ENCODE measurements at regions not wholly inside any gene's neighbourhood (a gene's known extent, or its start where the extent isn't known, plus 50 kb on each side); places are given as distances from the start of the nearest gene placed in this dataset.
"Not testable (repeated sequence)": the region's sequence is repeated elsewhere in the genome, so short reads cannot be mapped to it uniquely, and the experiment has no call there.

DNA sequence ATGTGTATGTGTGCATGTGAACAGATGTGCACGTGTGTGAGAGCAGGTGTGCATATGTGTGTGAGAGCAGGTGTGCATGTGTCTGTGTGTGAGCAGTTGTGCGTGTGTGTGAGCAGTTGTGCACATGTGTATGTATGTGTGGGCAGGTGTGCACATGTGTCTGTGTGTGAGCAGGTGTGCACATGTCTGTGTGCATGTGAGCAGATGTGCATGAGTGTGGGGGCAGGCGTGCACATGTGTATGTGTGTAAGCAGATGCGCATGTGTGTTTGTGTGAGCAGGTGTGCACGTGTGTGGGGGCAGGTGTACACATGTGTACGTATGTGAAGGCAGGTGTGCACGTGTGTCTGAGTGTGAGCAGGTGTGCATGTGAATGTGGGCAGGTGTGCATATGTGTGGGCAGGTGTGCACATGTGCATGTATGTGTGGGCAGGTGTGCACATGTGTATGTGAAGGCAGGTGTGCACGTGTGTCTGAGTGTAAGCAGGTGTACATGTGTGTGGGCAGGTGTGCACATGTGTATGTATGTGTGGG lies 66.5 kb upstream of the LRPAP1 start:
- no peaks in the 10 kb centered on the region for H3K9me3 ChIP-seq
- ATAC-seq (no peak), DNase-seq (no peak)
- H3K4me1 ChIP-seq: no peaks in the 10 kb centered on the region
- WGBS, 2 donors: 54 to 72% methylated on average over 6 to 8 of the region's 8 CpGs
- H3K27ac ChIP-seq: no peak overlapping the region
- intact Hi-C loops (cut with DNase I): no loop called here
- no peaks in the 10 kb centered on the region for H3K27me3 ChIP-seq
- no peaks in the 10 kb centered on the region for H3K36me3 ChIP-seq (replicated peaks in 1 of 2; ENCODE audit: insufficient read depth in 1 of 2, low read depth in 2 of 2)
- TF ChIP-seq, protein P1, sequence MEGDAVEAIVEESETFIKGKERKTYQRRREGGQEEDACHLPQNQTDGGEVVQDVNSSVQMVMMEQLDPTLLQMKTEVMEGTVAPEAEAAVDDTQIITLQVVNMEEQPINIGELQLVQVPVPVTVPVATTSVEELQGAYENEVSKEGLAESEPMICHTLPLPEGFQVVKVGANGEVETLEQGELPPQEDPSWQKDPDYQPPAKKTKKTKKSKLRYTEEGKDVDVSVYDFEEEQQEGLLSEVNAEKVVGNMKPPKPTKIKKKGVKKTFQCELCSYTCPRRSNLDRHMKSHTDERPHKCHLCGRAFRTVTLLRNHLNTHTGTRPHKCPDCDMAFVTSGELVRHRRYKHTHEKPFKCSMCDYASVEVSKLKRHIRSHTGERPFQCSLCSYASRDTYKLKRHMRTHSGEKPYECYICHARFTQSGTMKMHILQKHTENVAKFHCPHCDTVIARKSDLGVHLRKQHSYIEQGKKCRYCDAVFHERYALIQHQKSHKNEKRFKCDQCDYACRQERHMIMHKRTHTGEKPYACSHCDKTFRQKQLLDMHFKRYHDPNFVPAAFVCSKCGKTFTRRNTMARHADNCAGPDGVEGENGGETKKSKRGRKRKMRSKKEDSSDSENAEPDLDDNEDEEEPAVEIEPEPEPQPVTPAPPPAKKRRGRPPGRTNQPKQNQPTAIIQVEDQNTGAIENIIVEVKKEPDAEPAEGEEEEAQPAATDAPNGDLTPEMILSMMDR (IDR thresholded peaks at IDR 0.05): no peak
- no peak for TF ChIP-seq POLR2A (IDR thresholded peaks at IDR 0.05)
- no peak overlapping the region for H3K4me3 ChIP-seq

DNA sequence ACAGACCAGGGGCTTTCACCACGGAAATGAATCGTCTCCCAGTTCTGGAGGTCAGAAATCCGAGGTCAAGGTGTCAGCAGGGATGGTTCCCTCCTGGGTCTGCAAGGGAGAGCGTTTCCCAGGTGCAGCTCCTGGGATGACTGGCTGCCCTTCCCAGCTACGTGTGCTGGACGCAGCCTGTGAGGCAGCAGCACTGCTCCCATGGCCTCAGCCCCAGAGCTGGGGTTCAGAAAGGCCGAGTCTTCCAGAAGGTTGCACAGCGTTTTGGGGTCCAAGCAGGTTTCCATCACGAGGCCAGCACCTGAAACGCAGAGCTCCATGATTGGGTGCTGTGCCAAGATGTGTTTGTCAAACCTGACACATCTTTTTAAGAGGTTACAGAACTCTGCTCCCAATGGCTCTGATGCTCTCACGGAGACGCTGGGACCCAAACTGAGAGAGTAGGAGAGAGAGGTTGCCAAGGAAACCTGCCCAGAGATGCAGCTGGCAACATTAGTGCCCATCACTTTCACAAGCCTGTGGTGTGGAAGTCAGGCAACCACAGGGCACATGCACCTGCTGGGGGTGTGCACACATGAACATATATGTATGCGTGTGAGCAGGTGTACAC lies 65.8 kb upstream of the LRPAP1 start:
- H3K27me3 ChIP-seq; ATAC-seq; intact Hi-C loops (cut with DNase I); DNase-seq; H3K4me3 ChIP-seq; H3K27ac ChIP-seq; H3K36me3 ChIP-seq (replicated peaks in 1 of 2; ENCODE audit: insufficient read depth in 1 of 2, low read depth in 2 of 2); H3K9me3 ChIP-seq; H3K4me1 ChIP-seq: not testable (repeated sequence)
- WGBS, 2 donors: 52 to 100% methylated on average over 1 to 7 of the region's 13 CpGs

DNA sequence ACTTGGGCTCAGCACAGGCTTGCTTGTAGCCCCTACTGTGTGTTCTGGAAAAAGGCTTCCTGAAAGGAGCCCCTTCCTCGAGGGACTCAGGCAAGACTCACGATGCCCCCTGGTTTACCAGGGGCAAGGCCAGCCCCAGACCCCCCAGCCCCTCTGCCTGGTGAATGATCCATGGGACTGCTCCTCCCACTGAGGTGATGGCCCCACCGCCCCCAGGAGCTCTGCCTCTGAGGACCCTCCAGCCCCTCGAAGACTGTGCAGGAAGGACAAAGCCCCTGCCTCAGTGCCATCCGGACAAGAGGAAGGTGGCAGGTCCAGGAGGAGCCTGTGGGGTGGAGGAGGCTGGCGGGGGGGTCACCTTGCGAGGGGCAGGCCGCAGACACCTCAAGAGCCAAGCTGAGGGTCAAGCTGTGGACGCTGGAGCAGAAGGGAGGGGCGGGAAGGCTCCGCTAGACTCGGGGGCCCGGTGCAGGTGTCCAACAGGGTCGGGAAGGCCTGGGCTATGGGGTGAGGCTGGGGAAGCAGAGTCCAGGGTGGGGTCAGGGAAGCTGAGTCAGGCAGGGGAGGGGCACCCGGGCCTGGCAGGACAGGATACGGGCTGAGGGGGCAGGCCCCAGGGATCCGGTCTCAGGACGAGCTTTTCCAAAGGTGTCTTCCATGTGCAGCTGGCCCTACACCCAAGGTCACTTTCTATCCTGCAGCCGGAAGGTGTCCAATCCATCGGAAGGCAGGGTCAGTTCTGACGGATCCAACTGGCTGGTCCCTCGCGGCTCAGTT lies 64.9 kb upstream of the LRPAP1 start:
- DNase-seq; ATAC-seq; H3K4me1 ChIP-seq; H3K4me3 ChIP-seq; H3K9me3 ChIP-seq; intact Hi-C loops (cut with DNase I); H3K27me3 ChIP-seq; H3K27ac ChIP-seq; H3K36me3 ChIP-seq (replicated peaks in 1 of 2; ENCODE audit: insufficient read depth in 1 of 2, low read depth in 2 of 2): not testable (repeated sequence)
- 44 to 60% methylated on average over 12 to 21 of the region's 23 CpGs for WGBS, 2 donors

DNA sequence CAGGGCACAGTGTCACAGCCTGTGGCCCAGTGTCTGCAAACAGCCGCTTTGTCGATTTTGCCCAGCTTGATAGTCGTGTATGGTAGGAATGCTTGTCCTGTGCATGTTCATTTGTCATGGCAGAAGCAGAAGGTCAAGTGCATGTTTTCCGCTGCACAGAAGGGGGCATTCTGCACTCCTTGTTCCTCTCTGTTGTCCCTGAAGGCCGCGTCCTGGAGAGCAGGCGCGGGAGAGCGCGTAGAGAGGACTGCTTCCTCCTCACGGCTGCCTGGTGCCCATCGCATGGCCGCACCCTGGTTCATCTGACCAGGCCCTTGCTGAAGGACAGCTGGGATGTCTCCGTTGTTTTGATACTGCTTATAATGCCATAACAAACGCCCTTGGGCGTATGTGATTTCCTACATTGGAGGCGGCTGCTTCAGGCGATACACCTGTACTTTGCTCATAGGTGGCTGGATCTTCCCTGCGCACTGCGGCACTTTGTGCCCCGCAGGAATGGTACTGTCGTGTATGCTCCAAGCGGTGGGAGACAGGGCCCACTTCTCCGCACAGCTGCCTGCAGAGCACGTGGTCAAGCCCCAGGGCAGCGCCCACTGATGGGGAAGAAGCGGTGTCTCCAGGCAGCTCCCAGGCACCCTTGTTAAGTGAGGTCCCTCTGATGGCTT lies 63.5 kb upstream of the LRPAP1 start:
- H3K4me3 ChIP-seq; DNase-seq; H3K36me3 ChIP-seq (replicated peaks in 1 of 2; ENCODE audit: insufficient read depth in 1 of 2, low read depth in 2 of 2); intact Hi-C loops (cut with DNase I); H3K27me3 ChIP-seq; H3K9me3 ChIP-seq; H3K4me1 ChIP-seq; ATAC-seq; H3K27ac ChIP-seq: not testable (repeated sequence)
- 70 to 84% methylated on average over 5 to 20 of the region's 27 CpGs for WGBS, 2 donors

DNA sequence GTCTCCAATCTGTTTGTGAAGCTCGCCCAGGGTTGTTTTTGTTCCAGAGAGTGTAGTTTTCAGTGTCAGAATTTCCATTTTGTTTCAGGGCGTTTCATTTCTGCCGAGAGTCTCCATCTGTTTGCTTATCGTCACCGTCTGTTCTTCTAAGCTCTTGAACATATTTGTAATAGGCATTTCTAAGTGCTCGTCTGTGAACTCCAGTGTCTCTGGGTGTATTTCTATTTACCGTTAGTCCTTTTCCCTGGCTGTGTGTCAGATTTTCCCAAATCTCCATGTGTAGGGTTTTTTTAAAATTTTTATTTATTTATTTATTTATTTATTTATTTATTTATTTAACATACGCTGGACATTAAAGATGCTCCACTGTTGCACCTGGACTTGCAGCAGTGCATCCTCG lies 62.5 kb upstream of the LRPAP1 start:
- intact Hi-C loops (cut with DNase I); H3K27ac ChIP-seq; H3K36me3 ChIP-seq (replicated peaks in 1 of 2; ENCODE audit: insufficient read depth in 1 of 2, low read depth in 2 of 2); H3K9me3 ChIP-seq; ATAC-seq; H3K4me3 ChIP-seq; DNase-seq; H3K4me1 ChIP-seq; H3K27me3 ChIP-seq: not testable (repeated sequence)
- 61 to 66% methylated on average over 9 of the region's 9 CpGs for WGBS, 2 donors

DNA sequence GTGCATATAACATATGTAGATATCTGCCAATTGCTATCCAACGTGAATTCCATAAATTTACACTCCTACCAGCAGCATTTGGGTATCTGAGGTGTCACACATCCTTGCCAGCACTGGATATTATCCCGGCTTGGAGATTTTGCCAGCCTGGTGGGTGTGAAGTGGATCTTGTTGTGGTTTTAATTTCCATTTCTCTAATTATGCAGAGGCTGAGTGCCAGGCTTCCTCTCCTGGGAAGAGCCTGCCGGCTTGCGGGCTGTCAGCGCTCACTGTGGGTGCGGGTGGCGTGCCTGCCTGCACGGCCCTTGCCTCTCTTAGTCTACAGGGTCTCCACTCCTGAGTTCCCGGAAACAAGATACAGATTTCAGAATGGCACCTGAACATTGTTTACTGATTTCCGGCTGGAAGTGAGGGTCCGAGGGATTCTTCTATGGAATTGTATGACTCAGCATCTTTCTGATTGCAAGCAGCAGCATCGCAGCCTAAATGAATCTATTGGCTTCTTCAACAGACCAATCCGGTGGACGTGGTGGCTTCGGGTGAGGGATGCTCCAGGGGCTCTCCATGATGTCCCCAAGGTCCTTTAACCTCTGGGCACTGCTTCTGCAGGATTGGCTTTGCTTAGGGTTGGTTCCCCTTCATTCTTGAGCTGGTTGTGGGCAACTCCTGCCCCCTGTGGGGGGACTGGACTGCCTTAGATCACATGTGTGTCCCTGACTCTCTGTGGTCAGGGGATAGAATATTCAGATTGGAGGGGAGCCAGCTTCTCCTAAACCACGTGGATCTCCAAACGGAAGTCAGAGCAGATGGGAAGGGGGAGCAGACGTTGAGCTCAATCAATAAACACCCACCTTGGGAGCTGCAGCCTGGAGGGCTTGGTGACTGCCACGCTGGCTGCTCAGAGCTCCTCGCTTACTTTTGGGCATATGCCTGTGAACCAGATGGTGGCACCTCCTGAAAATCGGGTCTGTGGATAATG lies 58.0 kb upstream of the LRPAP1 start:
- H3K9me3 ChIP-seq; H3K4me3 ChIP-seq; H3K27ac ChIP-seq; intact Hi-C loops (cut with DNase I); H3K36me3 ChIP-seq (replicated peaks in 1 of 2; ENCODE audit: insufficient read depth in 1 of 2, low read depth in 2 of 2); DNase-seq; H3K4me1 ChIP-seq; H3K27me3 ChIP-seq; ATAC-seq: not testable (repeated sequence)
- 45 to 73% methylated on average over 12 to 21 of the region's 21 CpGs for WGBS, 2 donors

DNA sequence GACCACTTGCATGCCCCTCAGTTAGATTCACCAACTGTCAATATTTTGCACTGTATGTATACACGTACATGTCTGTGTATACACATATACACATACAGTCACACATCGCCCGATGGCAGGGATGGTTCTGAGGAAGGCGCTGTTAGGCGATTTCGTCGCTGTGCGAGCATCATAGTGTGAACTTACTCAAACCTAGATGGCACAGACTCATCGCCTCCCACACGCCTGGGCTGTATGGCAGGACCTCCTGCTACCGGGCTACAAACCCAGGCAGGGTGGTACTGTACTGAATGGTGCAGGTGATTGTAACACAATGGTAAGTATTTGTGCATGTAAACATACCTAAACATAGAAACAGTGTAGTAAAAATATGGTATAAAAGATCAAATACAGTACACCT lies 57.2 kb upstream of the LRPAP1 start:
- not testable (repeated sequence) for ATAC-seq, DNase-seq
- 64 to 74% methylated on average over 11 of the region's 11 CpGs for WGBS, 2 donors

DNA sequence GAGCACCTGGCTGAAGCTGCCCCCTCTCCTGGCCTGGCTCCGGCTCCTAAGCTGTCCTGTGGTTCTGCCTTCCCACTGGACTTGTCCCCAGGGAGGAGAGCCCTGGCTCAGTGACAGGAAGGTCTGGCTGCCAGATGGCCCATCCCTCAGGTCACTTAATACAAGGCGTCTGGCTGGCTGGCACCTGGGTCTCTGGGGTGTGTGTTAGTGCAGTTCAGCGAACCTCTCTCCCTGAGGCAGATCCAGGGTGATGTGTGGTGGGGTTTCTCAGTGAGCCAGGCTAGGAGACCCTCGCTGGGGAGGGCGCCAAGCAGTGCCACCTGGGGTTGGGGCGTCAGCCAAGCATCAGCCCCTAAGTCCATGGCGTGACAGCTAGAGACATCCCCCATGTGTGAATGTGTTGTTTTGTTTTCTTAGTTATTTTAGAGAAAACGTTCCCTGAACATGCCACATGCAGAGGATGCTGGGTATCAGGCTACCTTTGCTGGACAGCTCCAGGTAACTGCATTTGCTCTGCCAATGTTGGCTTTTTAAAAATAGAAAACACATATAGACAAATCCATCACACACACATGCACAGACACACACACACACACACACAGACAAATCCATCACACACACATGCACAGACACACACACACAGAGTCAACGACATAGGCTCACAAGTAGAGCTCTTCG lies 56.4 kb upstream of the LRPAP1 start:
- 33 to 54% methylated on average over 5 to 7 of the region's 10 CpGs for WGBS, 2 donors
- DNase-seq; H3K9me3 ChIP-seq; H3K36me3 ChIP-seq (replicated peaks in 1 of 2; ENCODE audit: insufficient read depth in 1 of 2, low read depth in 2 of 2); ATAC-seq; H3K4me1 ChIP-seq; H3K27me3 ChIP-seq; H3K4me3 ChIP-seq; intact Hi-C loops (cut with DNase I); H3K27ac ChIP-seq: not testable (repeated sequence)

More for the DNA sequence above, 57.2 kb upstream of the LRPAP1 start:
- H3K9me3 ChIP-seq; intact Hi-C loops (cut with DNase I); H3K27ac ChIP-seq; H3K27me3 ChIP-seq; H3K4me1 ChIP-seq; H3K36me3 ChIP-seq (replicated peaks in 1 of 2; ENCODE audit: insufficient read depth in 1 of 2, low read depth in 2 of 2); H3K4me3 ChIP-seq: not testable (repeated sequence)

DNA sequence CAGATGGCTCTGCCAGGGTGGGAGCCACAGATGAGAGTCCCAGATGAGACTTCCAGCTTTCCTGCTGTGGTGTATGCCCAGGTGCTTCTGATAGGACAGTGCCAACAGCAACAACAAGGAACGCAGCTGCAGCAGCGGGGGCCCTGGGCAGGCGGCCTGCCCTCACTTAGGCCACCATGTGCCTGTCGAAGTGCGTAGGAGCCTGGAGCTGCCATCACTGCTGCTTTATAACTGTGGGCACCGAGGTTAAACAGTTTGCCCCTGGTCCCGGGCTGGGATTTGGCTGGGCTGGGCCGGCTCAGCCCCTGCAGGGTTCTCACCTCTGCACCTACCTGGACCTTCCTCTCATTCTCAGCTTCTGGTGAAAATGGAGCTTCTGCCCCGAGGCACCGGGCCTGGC lies 54.4 kb upstream of the LRPAP1 start:
- ATAC-seq: not testable (repeated sequence)

More for the DNA sequence above, 54.4 kb upstream of the LRPAP1 start:
- H3K4me1 ChIP-seq; intact Hi-C loops (cut with DNase I); H3K9me3 ChIP-seq; H3K27me3 ChIP-seq; H3K27ac ChIP-seq; H3K4me3 ChIP-seq; DNase-seq; H3K36me3 ChIP-seq (replicated peaks in 1 of 2; ENCODE audit: insufficient read depth in 1 of 2, low read depth in 2 of 2): not testable (repeated sequence)
- 84 to 89% methylated on average over 7 of the region's 10 CpGs for WGBS, 2 donors

Measured in body of pancreas (tissue), 4 donors.